ENCODE measurements at regions not wholly inside any gene's neighbourhood (a gene's known extent, or its start where the extent isn't known, plus 50 kb on each side); places are given as distances from the start of the nearest gene placed in this dataset.

DNA sequence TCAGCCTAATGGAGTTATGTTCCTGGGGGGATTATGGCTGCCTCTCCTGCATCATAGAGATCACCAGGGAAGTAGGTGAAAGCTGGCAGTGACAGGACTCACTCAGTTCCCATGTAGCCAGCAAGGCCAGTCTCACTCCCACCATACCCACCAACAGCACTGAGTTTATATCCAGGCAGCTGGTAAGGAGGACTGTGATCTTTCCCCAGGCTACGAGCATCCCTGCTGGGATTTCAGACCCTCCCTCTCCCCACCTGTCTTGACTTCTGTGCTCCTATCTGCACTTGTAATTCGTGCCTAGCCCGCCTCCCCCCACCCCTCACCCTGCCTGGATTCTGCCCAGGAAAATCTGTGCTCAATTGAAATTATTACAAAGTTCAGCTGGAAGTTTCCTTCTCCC, 499.1 kb upstream of the NUDT12 start:
- Histone ChIP-seq H3K4me2 (ENCODE audit: low read length) (no peak overlapping the region), H3K4me1 (ENCODE audit: low read length) (no peaks in the 10 kb centered on the region), H3K4me3 (ENCODE audit: low read length) (no peak overlapping the region), H3K36me3 (replicated peaks; ENCODE audit: low read depth, low read length) (no peaks in the 10 kb centered on the region), H3K27ac (ENCODE audit: low read length) (no peak overlapping the region), H3K27me3 (ENCODE audit: low read depth, low read length) (no peaks in the 10 kb centered on the region), H3K9ac (ENCODE audit: low read length) (no peak overlapping the region), H3K9me3 (ENCODE audit: insufficient read depth, low read length) (no peaks in the 10 kb centered on the region), H4K20me1 (ENCODE audit: insufficient read depth, low read length) (no peaks in the 10 kb centered on the region), H2AFZ (ENCODE audit: low read depth, low read length) (no peak overlapping the region), H3K79me2 (ENCODE audit: low read length) (no peaks in the 10 kb centered on the region)
- no peak for TF ChIP-seq EZH2phosphoT487 (IDR thresholded peaks at IDR 0.05; ENCODE audit: low read depth)
- TF ChIP-seq, protein P1, sequence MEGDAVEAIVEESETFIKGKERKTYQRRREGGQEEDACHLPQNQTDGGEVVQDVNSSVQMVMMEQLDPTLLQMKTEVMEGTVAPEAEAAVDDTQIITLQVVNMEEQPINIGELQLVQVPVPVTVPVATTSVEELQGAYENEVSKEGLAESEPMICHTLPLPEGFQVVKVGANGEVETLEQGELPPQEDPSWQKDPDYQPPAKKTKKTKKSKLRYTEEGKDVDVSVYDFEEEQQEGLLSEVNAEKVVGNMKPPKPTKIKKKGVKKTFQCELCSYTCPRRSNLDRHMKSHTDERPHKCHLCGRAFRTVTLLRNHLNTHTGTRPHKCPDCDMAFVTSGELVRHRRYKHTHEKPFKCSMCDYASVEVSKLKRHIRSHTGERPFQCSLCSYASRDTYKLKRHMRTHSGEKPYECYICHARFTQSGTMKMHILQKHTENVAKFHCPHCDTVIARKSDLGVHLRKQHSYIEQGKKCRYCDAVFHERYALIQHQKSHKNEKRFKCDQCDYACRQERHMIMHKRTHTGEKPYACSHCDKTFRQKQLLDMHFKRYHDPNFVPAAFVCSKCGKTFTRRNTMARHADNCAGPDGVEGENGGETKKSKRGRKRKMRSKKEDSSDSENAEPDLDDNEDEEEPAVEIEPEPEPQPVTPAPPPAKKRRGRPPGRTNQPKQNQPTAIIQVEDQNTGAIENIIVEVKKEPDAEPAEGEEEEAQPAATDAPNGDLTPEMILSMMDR (IDR thresholded peaks at IDR 0.05; ENCODE audit: low read depth, low read length), result no peak

DNA sequence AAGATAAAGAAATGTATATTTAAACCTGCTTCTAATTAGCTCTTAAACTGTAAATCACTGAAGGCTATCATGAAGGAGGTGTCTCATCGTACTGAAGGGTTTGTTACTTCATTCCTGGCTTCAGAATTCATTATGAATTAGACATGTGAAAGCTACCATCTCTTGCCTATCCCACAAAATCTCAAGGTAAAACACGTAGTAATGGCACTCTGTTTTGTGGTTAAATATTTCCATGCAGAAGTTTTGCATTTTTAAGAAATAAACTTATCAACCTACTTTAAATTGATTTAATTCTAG, 490.7 kb upstream of the NUDT12 start:
- no peak overlapping the region for H3K9ac ChIP-seq (ENCODE audit: low read length)
- H3K79me2 ChIP-seq (ENCODE audit: low read length), result no peaks in the 10 kb centered on the region
- TF ChIP-seq, protein P1 (IDR thresholded peaks at IDR 0.05; ENCODE audit: low read depth, low read length), result no peak
- no peak for TF ChIP-seq EZH2phosphoT487 (IDR thresholded peaks at IDR 0.05; ENCODE audit: low read depth)
- no peak overlapping the region for H3K4me3 ChIP-seq (ENCODE audit: low read length)
- H4K20me1 ChIP-seq (ENCODE audit: insufficient read depth, low read length), result no peaks in the 10 kb centered on the region
- no peaks in the 10 kb centered on the region for H3K27me3 ChIP-seq (ENCODE audit: low read depth, low read length)
- no peak overlapping the region for H3K27ac ChIP-seq (ENCODE audit: low read length)
- H3K9me3 ChIP-seq (ENCODE audit: insufficient read depth, low read length), result no peaks in the 10 kb centered on the region
- no peak overlapping the region for H3K4me2 ChIP-seq (ENCODE audit: low read length)
- H2AFZ ChIP-seq (ENCODE audit: low read depth, low read length), result no peak overlapping the region
- H3K36me3 ChIP-seq (replicated peaks; ENCODE audit: low read depth, low read length), result no peaks in the 10 kb centered on the region
- peaks cover under 1% of the 10 kb centered on the region for H3K4me1 ChIP-seq (ENCODE audit: low read length)

DNA sequence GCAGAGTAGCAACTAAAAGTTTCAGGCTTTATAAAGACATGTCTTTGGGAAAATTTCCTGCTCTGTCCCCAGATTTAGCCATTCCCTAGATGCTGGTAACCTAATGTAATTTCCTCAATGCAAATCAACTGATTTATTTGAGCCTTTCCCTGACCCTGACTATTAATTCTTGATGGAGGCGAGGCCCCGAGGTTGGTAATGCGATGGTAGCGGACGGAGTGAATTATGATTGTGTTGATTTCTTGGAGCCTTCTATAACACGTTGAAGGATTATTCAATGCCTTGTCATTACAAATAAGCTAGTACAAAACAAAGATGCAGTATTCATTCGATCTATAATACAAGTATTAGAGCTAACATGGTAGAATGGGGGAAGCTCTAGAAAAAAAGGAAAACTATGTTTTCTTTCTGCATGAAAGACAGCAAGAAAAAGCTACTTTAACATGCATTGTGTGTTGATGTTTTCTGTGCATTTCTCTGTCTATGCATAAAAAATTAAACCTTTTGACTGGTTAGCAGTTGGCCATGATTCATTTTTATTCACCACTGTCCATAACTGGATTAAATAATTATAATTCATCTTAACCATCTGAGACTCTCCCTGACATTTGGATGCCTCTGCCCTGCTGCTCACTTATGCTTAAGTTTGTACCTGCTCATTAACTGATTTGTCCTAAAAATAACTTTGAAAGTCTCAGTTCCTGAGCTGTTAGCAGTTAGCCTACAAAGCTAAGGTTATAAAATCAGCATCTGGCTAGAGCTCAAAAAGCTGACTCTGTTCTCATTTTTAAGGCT, 490.2 kb upstream of the NUDT12 start:
- Histone ChIP-seq H3K79me2 (ENCODE audit: low read length) (no peaks in the 10 kb centered on the region), H3K36me3 (replicated peaks; ENCODE audit: low read depth, low read length) (no peaks in the 10 kb centered on the region), H3K4me1 (ENCODE audit: low read length) (peaks cover 6% of the 10 kb centered on the region), H2AFZ (ENCODE audit: low read depth, low read length) (no peak overlapping the region), H3K9me3 (ENCODE audit: insufficient read depth, low read length) (no peaks in the 10 kb centered on the region), H4K20me1 (ENCODE audit: insufficient read depth, low read length) (no peaks in the 10 kb centered on the region), H3K9ac (ENCODE audit: low read length) (no peak overlapping the region), H3K27me3 (ENCODE audit: low read depth, low read length) (no peaks in the 10 kb centered on the region), H3K27ac (ENCODE audit: low read length) (no peak overlapping the region), H3K4me2 (ENCODE audit: low read length) (no peak overlapping the region), H3K4me3 (ENCODE audit: low read length) (no peak overlapping the region)
- TF ChIP-seq, protein P1 (IDR thresholded peaks at IDR 0.05; ENCODE audit: low read depth, low read length), result no peak
- TF ChIP-seq EZH2phosphoT487 (IDR thresholded peaks at IDR 0.05; ENCODE audit: low read depth), result no peak

DNA sequence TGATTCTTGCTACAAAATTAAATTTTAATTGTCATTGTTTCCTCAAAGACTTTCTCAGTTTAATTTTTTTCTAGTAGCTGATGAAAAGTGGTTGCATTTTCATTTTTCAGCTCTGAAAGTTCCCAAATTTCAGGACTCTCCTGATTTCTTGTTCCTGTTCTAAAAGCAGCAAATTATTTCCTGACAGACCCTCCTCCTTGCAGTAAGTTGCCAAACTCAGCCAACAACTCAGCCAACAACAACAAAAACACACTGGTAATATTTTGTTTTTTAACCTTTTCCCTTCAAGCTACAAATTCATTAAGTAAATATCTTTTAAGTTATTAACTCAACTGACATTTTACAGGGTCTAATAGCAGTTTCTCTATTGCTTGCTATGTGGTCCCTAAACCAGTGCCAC, 487.8 kb upstream of the NUDT12 start:
- TF ChIP-seq EZH2phosphoT487 (IDR thresholded peaks at IDR 0.05; ENCODE audit: low read depth), result no peak
- TF ChIP-seq, protein P1 (IDR thresholded peaks at IDR 0.05; ENCODE audit: low read depth, low read length), result no peak
- Histone ChIP-seq H3K9me3 (ENCODE audit: insufficient read depth, low read length) (no peaks in the 10 kb centered on the region), H2AFZ (ENCODE audit: low read depth, low read length) (no peak overlapping the region), H4K20me1 (ENCODE audit: insufficient read depth, low read length) (no peaks in the 10 kb centered on the region), H3K4me2 (ENCODE audit: low read length) (no peak overlapping the region), H3K27ac (ENCODE audit: low read length) (no peak overlapping the region), H3K9ac (ENCODE audit: low read length) (no peak overlapping the region), H3K4me1 (ENCODE audit: low read length) (peaks cover 7% of the 10 kb centered on the region), H3K27me3 (ENCODE audit: low read depth, low read length) (no peaks in the 10 kb centered on the region), H3K36me3 (replicated peaks; ENCODE audit: low read depth, low read length) (no peaks in the 10 kb centered on the region), H3K4me3 (ENCODE audit: low read length) (no peak overlapping the region), H3K79me2 (ENCODE audit: low read length) (no peaks in the 10 kb centered on the region)
